HepG2 (cell line): ENCODE measurements at regions not wholly inside any gene's neighbourhood (a gene's known extent, or its start where the extent isn't known, plus 50 kb on each side); places are given as distances from the start of the nearest gene placed in this dataset.

ENCODE experiments used
- ATAC-seq: fragments of 200-7000 bp; cut with Tn5 transposase; 3 replicates; pipeline ENCODE4 v1.9.1; 2020; ENCODE audit warnings: mild to moderate bottlenecking, moderate library complexity
- BruUV-seq: library from RNA; stranded (reverse); fragments of 400-500 nt; replicated peaks from 2 replicates; lab custom pipeline; 2021; lab: Mats Ljungman, UMichigan
- CTCF ChIA-PET: fragments of 300-600 bp; formaldehyde crosslinking; extraction: SDS; loops from one replicate; lab custom pipeline; 2021; ENCODE audit warnings: low total read pairs, inconsistent platforms, low intra/inter-chr PET ratio; lab: Yijun Ruan, JAX
- POLR2A ChIA-PET: fragments of 350-600 bp; sonication (Branson Sonifier 250); formaldehyde crosslinking; loops from one replicate; lab custom pipeline; 2020; ENCODE audit warnings: antibody characterized with exemption, inconsistent platforms; lab: Yijun Ruan, JAX
- DNase-seq: peaks from one replicate; pipeline ENCODE4 v3.0.0-alpha.2; 2015; ENCODE audit warnings: low spot score
- FAIRE-seq: peaks from 3 replicates; lab custom pipeline; 2011; peaks lifted over from hg19 to GRCh38; lab: Jason Lieb, UNC
- H2AFZ ChIP-seq: one replicate; pipeline ENCODE4 v1.6.1; 2011; ENCODE audit warnings: low read length, inconsistent platforms
- H3K27ac ChIP-seq: fragments of 300-600 bp; 3 replicates; pipeline ENCODE4 v1.8.0; 2011; ENCODE audit warnings: mixed run types, mild to moderate bottlenecking, mixed read lengths, low read length, inconsistent platforms; ENCODE audit not compliant: insufficient read depth; ENCODE audit errors: extremely low read length
- H3K27me3 ChIP-seq, 2 experiments: fragments of 200-600 bp in 1 of 2; 2 replicates in 1 of 2; 3 replicates in 1 of 2; pipeline versions ENCODE4 v1.6.0 to v1.8.0; 2011; ENCODE audit warnings: low read length in 2 of 2, mild to moderate bottlenecking in 2 of 2, moderate library complexity in 2 of 2, inconsistent platforms in 1 of 2; ENCODE audit not compliant: insufficient read depth in 2 of 2, control insufficient read depth in 1 of 2
- H3K36me3 ChIP-seq, 2 experiments: fragments of 200-600 bp in 1 of 2; replicated peaks in 1 of 2; 2 replicates in 1 of 2; 3 replicates in 1 of 2; pipeline versions ENCODE4 v1.5.1 to v1.8.0; 2011; ENCODE audit warnings: low read length in 2 of 2, inconsistent platforms in 1 of 2; ENCODE audit not compliant: insufficient read depth in 2 of 2, control insufficient read depth in 1 of 2
- H3K4me1 ChIP-seq: 2 replicates; pipeline ENCODE4 v1.5.1; 2012; ENCODE audit warnings: low read length, inconsistent platforms; ENCODE audit not compliant: insufficient read depth
- H3K4me2 ChIP-seq: 2 replicates; pipeline ENCODE4 v1.6.0; 2011; ENCODE audit warnings: low read depth, low read length, inconsistent platforms
- H3K4me3 ChIP-seq, 3 experiments: fragments of 200-600 bp in 1 of 3; sonication (generic), shearing (Covaris generic) in 1 of 3; replicated peaks in 1 of 3; 2 replicates each; pipeline ENCODE4 v1.5.1; 2011 to 2016; ENCODE audit warnings: low read length in 3 of 3, inconsistent platforms in 2 of 3, low read depth in 2 of 3, mild to moderate bottlenecking in 2 of 3, control low read depth in 1 of 3, mixed read lengths in 1 of 3; ENCODE audit not compliant: insufficient read depth in 1 of 3
- H3K79me2 ChIP-seq: one replicate; pipeline ENCODE4 v1.6.1; 2011; ENCODE audit warnings: low read length, inconsistent platforms; ENCODE audit not compliant: insufficient read depth
- H3K9ac ChIP-seq: 2 replicates; pipeline ENCODE4 v1.6.0; 2011; ENCODE audit warnings: mild to moderate bottlenecking, low read depth, low read length, inconsistent platforms; ENCODE audit not compliant: insufficient read depth
- H3K9me3 ChIP-seq: 2 replicates; pipeline ENCODE4 v1.5.1; 2012; ENCODE audit warnings: mild to moderate bottlenecking, low read length
- H4K20me1 ChIP-seq: 2 replicates; pipeline ENCODE4 v1.6.0; 2011; ENCODE audit warnings: inconsistent platforms, mild to moderate bottlenecking, low read length, moderate library complexity; ENCODE audit not compliant: insufficient read depth
- CENPT ChIP-seq: sonication (generic); formaldehyde crosslinking; IDR thresholded peaks from 2 replicates; pipeline ENCODE4 v1.8.0; 2022; ENCODE audit warnings: low read depth, mild to moderate bottlenecking, moderate library complexity, missing genetic modification reagents
- HCFC1 ChIP-seq: fragments of 150-350 bp; IDR thresholded peaks from 2 replicates; pipeline ENCODE4 v1.6.1; 2014; ENCODE audit warnings: low read depth, low read length
- PLRG1 ChIP-seq: fragments of 450-650 bp; conservative IDR thresholded peaks from 2 replicates; pipeline ENCODE4 v1.6.1; 2016
- SIN3B ChIP-seq: fragments of 150-350 bp; IDR thresholded peaks from 2 replicates; pipeline ENCODE4 v1.6.1; 2014; ENCODE audit warnings: low read length
- ZNF160 ChIP-seq: sonication (generic); formaldehyde crosslinking; IDR thresholded peaks from 2 replicates; pipeline ENCODE4 v1.8.0; 2022; ENCODE audit warnings: mild to moderate bottlenecking, inconsistent platforms, missing genetic modification reagents
- ZNF17 ChIP-seq: sonication (generic); formaldehyde crosslinking; IDR thresholded peaks from 2 replicates; pipeline ENCODE4 v1.5.0; 2020; ENCODE audit warnings: mild to moderate bottlenecking, missing genetic modification reagents
- ZNF296 ChIP-seq: sonication (generic); formaldehyde crosslinking; conservative IDR thresholded peaks from 2 replicates; pipeline ENCODE4 v1.5.0; 2020; ENCODE audit warnings: mild to moderate bottlenecking, missing genetic modification reagents
- ZNF496 ChIP-seq: sonication (generic); formaldehyde crosslinking; IDR thresholded peaks from 2 replicates; pipeline ENCODE4 v1.8.1; 2023; ENCODE audit warnings: mild to moderate bottlenecking, moderate library complexity, missing genetic modification reagents; ENCODE audit not compliant: insufficient replicate concordance
- WGBS: methylation state at CpG from one replicate; pipeline ENCODE4 v1.1.6; 2017; ENCODE audit warnings: low lambda C conversion rate; 5-methylcytosine and 5-hydroxymethylcytosine counted together
- in situ Hi-C: cut with HindIII; loops from 2 replicates; pipeline ENCODE4 v1.10.0; 2017; ENCODE audit warnings: low pct_unique_long_range_greater_than_20kb; ENCODE audit not compliant: extremely low pct_ligation_motif_present
- intact Hi-C: fragments of 100-400 bp; cut with micrococcal nuclease; formaldehyde crosslinking; loops from one replicate; pipeline ENCODE4 v1.10.0; 2022; ENCODE audit not compliant: unreplicated experiment
- TF ChIP-seq, protein P1 (sequence below): sonication (generic); formaldehyde crosslinking; IDR thresholded peaks from 2 replicates; pipeline ENCODE4 v1.4.0; 2020; ENCODE audit warnings: mild to moderate bottlenecking, missing genetic modification reagents

DNA sequence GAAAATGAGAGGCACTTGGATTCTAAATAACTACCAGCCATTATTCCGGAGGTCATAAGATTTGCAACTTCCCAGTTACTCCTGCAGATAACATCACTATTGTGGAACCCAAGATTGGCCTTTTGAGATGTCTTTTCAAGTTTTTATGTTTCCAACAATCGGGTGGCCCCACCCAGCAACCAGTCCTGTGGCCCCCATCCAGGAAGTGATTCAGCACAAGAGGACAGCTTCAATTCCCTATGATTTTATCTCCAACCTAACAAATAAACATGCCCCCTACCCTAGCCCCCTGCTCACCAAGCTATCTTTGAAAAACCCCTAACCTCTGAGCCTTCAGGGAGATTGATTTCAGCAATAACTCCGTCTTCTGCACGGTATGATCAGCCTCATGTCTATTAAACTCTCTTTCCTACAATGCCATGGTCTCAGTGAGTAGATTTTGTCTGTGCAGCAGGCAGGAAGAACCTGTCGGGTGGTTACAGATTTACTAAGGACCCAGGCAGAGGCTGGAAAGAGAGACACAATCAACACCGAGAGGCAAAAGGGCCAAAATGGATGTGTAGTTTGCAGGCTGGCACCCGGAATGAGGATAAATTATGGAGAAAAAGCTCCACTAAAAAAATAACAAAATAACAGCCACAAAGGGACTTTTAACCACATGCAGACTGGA, 83.9 kb upstream of the UNC5B start:
- intact Hi-C loops (no loop called here), in situ Hi-C loops (no loop called here)
- FAIRE-seq (no peak), ATAC-seq (no peak), DNase-seq (no peak)
- POLR2A ChIA-PET, result no interaction called here
- no peak overlapping the region for H3K4me2 ChIP-seq
- BruUV-seq, result no TSS peak
- CTCF ChIA-PET, result no interaction called here
- no peaks in the 10 kb centered on the region for H3K4me1 ChIP-seq
- H4K20me1 ChIP-seq, result no peaks in the 10 kb centered on the region
- no peaks in the 10 kb centered on the region for H3K79me2 ChIP-seq
- H2AFZ ChIP-seq, result no peak overlapping the region
- TF ChIP-seq ZNF496 (CRISPR knock-in tag), result no peak
- TF ChIP-seq SIN3B, result no peak
- no peak for TF ChIP-seq ZNF17 (CRISPR knock-in tag)
- no peak for TF ChIP-seq PLRG1
- TF ChIP-seq HCFC1, result no peak
- TF ChIP-seq ZNF160 (CRISPR knock-in tag), result no peak
- 0% methylated on average over 7 of the region's 7 CpGs for WGBS
- peaks cover 4 to 44% of the 10 kb centered on the region in 2 experiments for H3K27me3 ChIP-seq
- H3K27ac ChIP-seq, result no peak overlapping the region
- no peaks in the 10 kb centered on the region for H3K9me3 ChIP-seq
- no peaks in the 10 kb centered on the region for H3K36me3 ChIP-seq
- no peak overlapping the region for H3K9ac ChIP-seq
- no peak overlapping the region for H3K4me3 ChIP-seq

DNA sequence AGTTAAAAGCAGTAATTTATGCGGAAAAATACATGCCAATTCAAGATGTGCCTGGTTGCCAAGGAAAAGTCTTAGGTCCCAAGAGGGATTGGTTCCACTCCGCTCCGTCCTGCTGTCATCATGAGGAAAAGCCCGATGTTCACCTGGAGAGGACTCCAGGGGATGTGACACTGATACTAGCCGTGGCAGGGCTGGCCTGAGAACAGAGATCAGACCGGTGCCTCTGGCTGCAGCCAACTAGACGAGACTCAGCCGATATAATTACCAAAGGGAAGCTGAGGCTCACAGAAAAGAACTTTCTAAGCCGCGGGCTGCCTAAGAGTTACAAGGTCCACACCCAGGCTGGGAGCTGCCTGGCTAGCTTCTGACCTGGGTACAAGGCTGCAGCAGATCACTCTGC, 81.3 kb upstream of the UNC5B start:
- Histone ChIP-seq H2AFZ (no peak overlapping the region), H4K20me1 (no peaks in the 10 kb centered on the region), H3K27me3 (peaks cover 6 to 42% of the 10 kb centered on the region in 2 experiments), H3K4me2 (no peak overlapping the region), H3K36me3 (no peaks in the 10 kb centered on the region), H3K27ac (no peak overlapping the region), H3K79me2 (no peaks in the 10 kb centered on the region), H3K4me1 (no peaks in the 10 kb centered on the region), H3K4me3 (no peak overlapping the region), H3K9ac (no peak overlapping the region), H3K9me3 (no peaks in the 10 kb centered on the region)
- TF ChIP-seq CENPT (no peak), ZNF296 (CRISPR knock-in tag) (no peak)
- TF ChIP-seq, protein P1, sequence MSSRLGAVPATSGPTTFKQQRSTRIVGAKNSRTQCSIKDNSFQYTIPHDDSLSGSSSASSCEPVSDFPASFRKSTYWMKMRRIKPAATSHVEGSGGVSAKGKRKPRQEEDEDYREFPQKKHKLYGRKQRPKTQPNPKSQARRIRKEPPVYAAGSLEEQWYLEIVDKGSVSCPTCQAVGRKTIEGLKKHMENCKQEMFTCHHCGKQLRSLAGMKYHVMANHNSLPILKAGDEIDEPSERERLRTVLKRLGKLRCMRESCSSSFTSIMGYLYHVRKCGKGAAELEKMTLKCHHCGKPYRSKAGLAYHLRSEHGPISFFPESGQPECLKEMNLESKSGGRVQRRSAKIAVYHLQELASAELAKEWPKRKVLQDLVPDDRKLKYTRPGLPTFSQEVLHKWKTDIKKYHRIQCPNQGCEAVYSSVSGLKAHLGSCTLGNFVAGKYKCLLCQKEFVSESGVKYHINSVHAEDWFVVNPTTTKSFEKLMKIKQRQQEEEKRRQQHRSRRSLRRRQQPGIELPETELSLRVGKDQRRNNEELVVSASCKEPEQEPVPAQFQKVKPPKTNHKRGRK (CRISPR knock-in tag), result no peak
- intact Hi-C loops (no loop called here), in situ Hi-C loops (no loop called here)
- WGBS, result 14% methylated on average over 4 of the region's 10 CpGs
- BruUV-seq, result no TSS peak
- FAIRE-seq, result no peak
- ATAC-seq, result no peak
- ChIA-PET POLR2A (no interaction called here), CTCF (no interaction called here)
- no peak for DNase-seq
